GM19468 (cell line): ENCODE measurements at regions not wholly inside any gene's neighbourhood (a gene's known extent, or its start where the extent isn't known, plus 50 kb on each side); places are given as distances from the start of the nearest gene placed in this dataset.

Source experiments
- ATAC-seq: cut with Tn5 transposase; IDR thresholded peaks from one replicate; pipeline ENCODE4 v1.9.1; 2021; ENCODE audit warnings: mild to moderate bottlenecking, moderate library complexity, moderate number of reproducible peaks; ENCODE audit not compliant: unreplicated experiment; ENCODE audit errors: extremely low read depth

- no peak for ATAC-seq
These were observed 159.7 kb upstream of the MCHR2 start for GRCh38 chr6:100153636-100154275.

- ATAC-seq: no peak
These were observed 158.2 kb upstream of the MCHR2 start for GRCh38 chr6:100152201-100152600.

- no peak for ATAC-seq
These were observed 151.0 kb upstream of the MCHR2 start for GRCh38 chr6:100144991-100145390.

- no peak for ATAC-seq
These were observed 144.5 kb upstream of the MCHR2 start for GRCh38 chr6:100138346-100139022.

GRCh38 chr6:100137759-100138158, 143.7 kb upstream of the MCHR2 start:
- no peak for ATAC-seq

GRCh38 chr6:100136590-100136989, 142.6 kb upstream of the MCHR2 start:
- ATAC-seq: no peak

GRCh38 chr6:100135977-100136376, 142.0 kb upstream of the MCHR2 start:
- ATAC-seq: no peak

- no peak for ATAC-seq
These were observed 140.7 kb upstream of the MCHR2 start for GRCh38 chr6:100134703-100135102.

GRCh38 chr6:100134297-100134696, 140.3 kb upstream of the MCHR2 start:
- ATAC-seq: no peak

- no peak for ATAC-seq
These were observed 138.0 kb upstream of the MCHR2 start for GRCh38 chr6:100132005-100132404.

- no peak for ATAC-seq
These were observed 136.6 kb upstream of the MCHR2 start for GRCh38 chr6:100130630-100131029.

- ATAC-seq: no peak
These were observed 132.9 kb upstream of the MCHR2 start for GRCh38 chr6:100126790-100127484.

GRCh38 chr6:100121854-100122609, 128.0 kb upstream of the MCHR2 start:
- ATAC-seq: no peak

- ATAC-seq: no peak
These were observed 125.2 kb upstream of the MCHR2 start for GRCh38 chr6:100119261-100119660.

GRCh38 chr6:100118301-100118700, 124.3 kb upstream of the MCHR2 start:
- no peak for ATAC-seq

GRCh38 chr6:100117680-100118079, 123.7 kb upstream of the MCHR2 start:
- ATAC-seq: no peak

GRCh38 chr6:100116411-100117194, 122.6 kb upstream of the MCHR2 start:
- peak; percentile 64 for ATAC-seq

- no peak for ATAC-seq
These were observed 121.5 kb upstream of the MCHR2 start for GRCh38 chr6:100115407-100116101.

- no peak for ATAC-seq
These were observed 119.0 kb upstream of the MCHR2 start for GRCh38 chr6:100112855-100113508.
